A172 (cell line): ENCODE measurements at regions not wholly inside any gene's neighbourhood (a gene's known extent, or its start where the extent isn't known, plus 50 kb on each side); places are given as distances from the start of the nearest gene placed in this dataset.

ENCODE experiments used
- DNase-seq: peaks from one replicate; pipeline ENCODE4 v3.0.0-alpha.2; 2015; ENCODE audit warnings: low spot score

GRCh38 chr13:29999492-30000369, 149.3 kb upstream of the UBL3 start:
- no peak for DNase-seq

GRCh38 chr13:29996316-29996715, 145.9 kb upstream of the UBL3 start:
- DNase-seq = no peak

- DNase-seq = peak; percentile 2
Measured at GRCh38 chr13:29994911-29995595, 144.6 kb upstream of the UBL3 start.

- peak; percentile 48 for DNase-seq
Measured at GRCh38 chr13:29993716-29994488, 143.5 kb upstream of the UBL3 start.

GRCh38 chr13:29993196-29993595, 142.8 kb upstream of the UBL3 start:
- no peak for DNase-seq

- peak; percentile 93 for DNase-seq
Measured at GRCh38 chr13:29991343-29991742, 140.9 kb upstream of the UBL3 start.

GRCh38 chr13:29987340-29987739, 136.9 kb upstream of the UBL3 start:
- no peak for DNase-seq

GRCh38 chr13:29980339-29980738, 129.9 kb upstream of the UBL3 start:
- DNase-seq = no peak

GRCh38 chr13:29978211-29978610, 127.8 kb upstream of the UBL3 start:
- no peak for DNase-seq

- DNase-seq = no peak
Measured at GRCh38 chr13:29977476-29978120, 127.2 kb upstream of the UBL3 start.

GRCh38 chr13:29976535-29976934, 126.1 kb upstream of the UBL3 start:
- no peak for DNase-seq

- no peak for DNase-seq
Measured at GRCh38 chr13:29975283-29975682, 124.9 kb upstream of the UBL3 start.

- DNase-seq = peak; percentile 81
Measured at GRCh38 chr13:29969286-29969685, 118.9 kb upstream of the UBL3 start.

GRCh38 chr13:29964181-29964845, 113.9 kb upstream of the UBL3 start:
- DNase-seq = no peak

- DNase-seq = no peak
Measured at GRCh38 chr13:29963089-29963488, 112.7 kb upstream of the UBL3 start.

- no peak for DNase-seq
Measured at GRCh38 chr13:29961036-29961670, 110.7 kb upstream of the UBL3 start.

- DNase-seq = no peak
Measured at GRCh38 chr13:29959603-29960002, 109.2 kb upstream of the UBL3 start.

- no peak for DNase-seq
Measured at GRCh38 chr13:29959086-29959485, 108.7 kb upstream of the UBL3 start.

- DNase-seq = no peak
Measured at GRCh38 chr13:29958476-29958875, 108.1 kb upstream of the UBL3 start.

GRCh38 chr13:29957320-29957719, 106.9 kb upstream of the UBL3 start:
- DNase-seq = no peak

- no peak for DNase-seq
Measured at GRCh38 chr13:29956853-29957252, 106.4 kb upstream of the UBL3 start.
